NCI-H345 treated with DMSO at 0.1 percent for 48 hours (cell line): ENCODE measurements at regions not wholly inside any gene's neighbourhood (a gene's known extent, or its start where the extent isn't known, plus 50 kb on each side); places are given as distances from the start of the nearest gene placed in this dataset.
"Not testable (repeated sequence)": the region's sequence is repeated elsewhere in the genome, so short reads cannot be mapped to it uniquely, and the experiment has no call there.

Source experiments
- DNase-seq: peaks from one replicate; lab custom pipeline; 2025; ENCODE audit not compliant: unreplicated experiment; lab: John Stamatoyannopoulos, UW

DNA sequence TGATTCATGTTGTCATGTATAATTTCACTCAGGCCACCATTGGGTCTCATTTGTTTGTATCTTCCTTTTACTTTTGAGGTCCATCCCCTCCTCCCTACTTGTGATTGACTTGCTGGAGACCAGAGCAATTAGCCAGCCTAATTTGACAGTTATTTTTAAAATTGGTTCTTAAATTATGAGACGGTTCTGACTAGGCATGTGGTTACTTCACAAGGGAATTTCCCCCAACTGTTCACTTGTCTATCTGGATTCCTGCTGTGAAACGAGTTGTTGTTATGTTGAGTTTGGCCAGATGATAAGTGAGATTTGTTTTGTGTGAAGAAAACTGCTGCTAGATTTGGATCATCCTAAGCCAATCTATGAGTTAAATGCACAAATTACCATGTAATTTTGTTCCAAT, 359.1 kb downstream of the BARHL2 start:
- DNase-seq = no peak

DNA sequence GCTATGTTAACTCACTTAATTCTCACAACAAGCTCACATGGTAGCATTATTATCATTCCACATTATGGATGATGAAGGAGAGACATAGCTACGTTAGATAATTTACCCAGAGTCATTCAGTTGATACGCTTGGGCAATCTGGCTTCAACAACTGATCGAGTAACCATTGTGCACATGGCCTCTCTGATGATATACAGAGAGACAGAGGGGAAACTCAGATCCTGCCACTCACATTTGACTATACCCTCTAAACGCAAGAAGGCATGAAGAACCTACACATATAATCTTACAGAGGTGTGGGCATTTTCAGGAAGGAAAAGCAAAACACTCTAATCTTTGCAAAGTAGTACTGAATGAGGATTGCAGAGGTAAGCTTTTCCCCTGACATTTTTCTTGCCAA, 360.1 kb downstream of the BARHL2 start:
- DNase-seq = no peak

DNA sequence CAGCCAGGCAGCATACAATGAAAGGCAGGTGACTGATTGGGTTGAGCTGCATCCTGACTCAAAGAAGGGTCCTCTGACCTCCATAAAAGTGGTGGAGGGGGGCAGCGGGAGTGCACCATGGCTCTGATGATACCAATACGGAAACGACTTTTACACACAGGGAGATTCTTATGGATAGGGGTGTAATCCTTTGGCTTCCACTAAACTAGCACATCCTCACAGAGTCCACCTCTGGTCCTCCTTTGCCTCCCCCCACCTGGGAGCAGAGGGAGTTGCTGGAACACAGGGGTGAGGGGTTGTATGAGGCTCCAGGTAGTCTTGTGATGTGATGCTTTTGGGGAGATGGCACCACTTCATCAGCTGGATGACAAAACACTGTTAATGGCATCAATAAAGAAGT, 361.0 kb downstream of the BARHL2 start:
- DNase-seq = no peak

DNA sequence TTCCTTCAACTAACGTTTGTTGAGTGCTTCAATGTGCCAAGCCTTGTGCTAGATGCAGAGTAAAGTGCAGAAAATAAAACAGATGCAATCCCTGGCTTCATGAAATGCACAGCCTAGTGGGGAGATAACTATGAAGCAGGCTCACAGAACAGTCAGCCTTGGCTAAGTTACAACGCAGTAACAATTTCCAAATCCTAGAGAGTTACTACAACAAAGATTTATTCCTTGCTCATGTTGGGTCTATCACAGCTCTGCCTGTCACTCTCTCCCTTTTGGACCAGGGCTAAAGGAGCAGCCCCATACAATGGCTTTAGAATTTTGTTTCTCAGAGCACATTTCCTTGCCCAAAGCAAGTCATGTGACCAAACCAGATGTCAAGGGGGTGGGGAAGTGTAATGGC, 359.8 kb downstream of the ZNF326 start:
- DNase-seq = no peak

DNA sequence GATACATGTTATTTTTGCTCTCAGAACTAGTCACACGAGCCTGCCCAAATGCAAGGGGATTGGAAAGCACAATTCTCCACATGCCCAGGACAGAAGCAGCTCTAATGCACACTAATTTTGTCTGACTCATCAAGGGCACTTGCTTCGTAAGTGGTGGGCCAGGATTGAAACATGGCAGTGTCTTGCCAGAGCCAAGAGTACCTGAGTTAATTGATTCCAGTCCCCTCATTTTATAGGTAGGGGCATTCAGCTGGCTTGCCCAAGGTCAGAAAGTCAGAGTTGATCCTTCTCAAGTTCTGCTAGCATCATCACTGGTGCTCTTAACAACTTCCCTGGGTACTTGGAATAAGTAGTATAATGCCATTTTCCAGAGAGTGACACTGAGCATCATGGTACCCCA, 356.1 kb downstream of the ZNF326 start:
- no peak for DNase-seq

DNA sequence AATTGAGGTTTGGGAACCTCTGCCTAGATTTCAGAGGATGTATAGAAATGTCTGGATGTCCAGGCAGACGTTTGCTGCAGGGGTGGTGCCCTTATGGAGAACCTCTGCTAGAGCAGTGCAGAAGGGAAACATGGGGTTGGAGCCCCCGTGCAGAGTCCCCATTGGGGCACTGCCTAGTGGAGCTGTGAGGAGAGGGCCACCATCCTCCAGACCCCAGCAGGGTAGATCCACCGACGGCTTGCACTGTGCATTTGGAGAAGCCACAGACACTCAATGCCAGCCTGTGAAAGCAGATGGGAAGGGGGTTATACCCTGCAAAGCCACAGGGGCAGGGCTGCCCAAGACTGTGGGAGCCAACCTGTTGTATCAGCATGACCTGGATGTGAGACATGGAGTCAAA, 354.6 kb downstream of the ZNF326 start:
- no peak for DNase-seq

DNA sequence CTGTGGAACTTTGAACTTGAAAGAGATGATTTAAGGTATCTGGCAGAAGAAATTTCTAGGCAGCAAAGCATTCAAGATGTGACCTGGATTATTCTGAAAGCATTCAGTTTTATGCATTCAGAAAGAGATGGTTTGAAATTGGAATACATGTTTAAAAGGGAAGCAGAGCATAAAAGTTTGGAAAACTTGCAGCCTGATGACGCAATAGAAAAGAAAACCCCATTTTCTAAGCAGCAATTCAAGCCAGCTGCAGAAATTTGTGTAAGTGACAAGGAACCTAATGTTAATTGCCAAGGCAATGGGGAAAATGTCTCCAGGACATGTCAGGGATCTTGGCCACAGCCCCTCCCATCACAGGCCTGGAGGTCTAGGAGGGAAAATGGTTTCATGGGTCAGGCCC, 354.0 kb downstream of the ZNF326 start:
- no peak for DNase-seq

DNA sequence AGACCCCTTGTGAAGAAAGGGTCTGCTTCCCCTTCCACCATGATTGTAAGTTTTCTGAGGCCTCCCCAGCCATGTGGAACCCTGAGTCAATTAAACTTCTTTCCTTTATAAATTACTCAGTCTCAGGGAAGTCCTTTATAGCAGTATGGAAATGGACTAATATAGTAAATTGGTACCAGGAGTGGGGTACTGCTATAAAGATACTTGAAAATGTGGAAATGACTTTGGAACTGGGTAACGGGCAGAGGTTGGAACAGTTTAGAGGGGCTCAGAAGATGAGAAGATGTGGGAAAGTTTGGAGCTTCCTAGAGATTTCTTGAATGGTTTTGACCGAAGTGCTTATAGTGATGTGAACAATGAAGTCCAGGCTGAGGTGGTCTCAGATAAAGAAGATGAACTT, 353.5 kb downstream of the ZNF326 start:
- not testable (repeated sequence) for DNase-seq

DNA sequence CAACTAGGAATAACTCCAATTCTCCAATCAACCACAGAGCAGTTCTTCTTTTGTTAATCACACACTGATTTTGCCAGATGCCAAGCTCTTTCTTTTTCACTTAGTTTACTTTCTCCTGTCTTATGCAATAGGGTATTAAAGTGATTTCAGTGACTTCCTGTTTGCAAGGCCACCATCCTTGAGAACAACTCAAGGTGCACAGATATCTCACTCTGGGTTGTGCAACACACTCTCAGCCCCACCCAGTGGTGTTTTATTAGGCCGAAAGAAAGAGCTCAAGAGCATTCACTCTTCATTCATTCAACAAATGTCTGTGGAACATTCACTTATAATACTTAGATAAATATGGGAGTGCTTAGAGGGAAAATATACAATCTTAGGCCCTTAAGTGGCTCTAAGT, 352.5 kb downstream of the ZNF326 start:
- no peak for DNase-seq

DNA sequence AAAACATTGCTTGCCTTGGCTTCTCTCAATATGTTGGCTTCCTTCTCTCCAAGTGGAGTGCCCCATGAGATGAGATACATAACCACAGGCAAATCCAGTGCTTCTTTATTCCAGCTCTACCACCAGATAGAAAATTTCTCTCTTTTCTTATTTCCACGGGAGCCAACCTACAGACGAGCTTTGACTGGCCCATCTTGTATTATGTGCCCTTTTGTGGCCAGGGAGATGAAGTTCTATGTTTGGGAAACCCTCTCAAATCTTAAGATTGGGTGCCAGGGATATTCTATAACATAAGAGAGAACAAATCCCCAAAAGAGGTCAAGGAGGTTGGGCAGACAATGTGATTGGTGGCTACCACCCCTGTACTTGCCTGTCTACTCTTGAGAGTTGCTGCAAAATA, 351.8 kb downstream of the ZNF326 start:
- no peak for DNase-seq

DNA sequence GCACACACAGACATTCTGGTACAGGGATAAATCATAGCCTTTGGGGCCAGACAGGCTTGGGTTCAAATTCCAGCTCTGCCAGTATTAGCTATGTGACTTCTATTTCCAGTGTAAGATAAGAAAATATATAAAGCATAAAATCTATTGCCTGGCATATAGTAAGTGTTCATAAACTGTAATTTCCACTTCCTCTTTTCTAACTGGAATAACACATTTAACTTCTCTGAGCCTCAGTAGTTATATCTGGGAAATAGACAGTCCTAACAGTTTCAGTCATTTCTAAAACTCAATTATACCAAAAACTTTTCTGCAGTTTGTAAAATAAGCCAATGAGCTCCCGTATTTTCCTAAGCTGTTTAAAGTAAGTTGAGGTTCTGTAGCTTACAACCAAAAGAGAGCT, 351.4 kb downstream of the ZNF326 start:
- no peak for DNase-seq

DNA sequence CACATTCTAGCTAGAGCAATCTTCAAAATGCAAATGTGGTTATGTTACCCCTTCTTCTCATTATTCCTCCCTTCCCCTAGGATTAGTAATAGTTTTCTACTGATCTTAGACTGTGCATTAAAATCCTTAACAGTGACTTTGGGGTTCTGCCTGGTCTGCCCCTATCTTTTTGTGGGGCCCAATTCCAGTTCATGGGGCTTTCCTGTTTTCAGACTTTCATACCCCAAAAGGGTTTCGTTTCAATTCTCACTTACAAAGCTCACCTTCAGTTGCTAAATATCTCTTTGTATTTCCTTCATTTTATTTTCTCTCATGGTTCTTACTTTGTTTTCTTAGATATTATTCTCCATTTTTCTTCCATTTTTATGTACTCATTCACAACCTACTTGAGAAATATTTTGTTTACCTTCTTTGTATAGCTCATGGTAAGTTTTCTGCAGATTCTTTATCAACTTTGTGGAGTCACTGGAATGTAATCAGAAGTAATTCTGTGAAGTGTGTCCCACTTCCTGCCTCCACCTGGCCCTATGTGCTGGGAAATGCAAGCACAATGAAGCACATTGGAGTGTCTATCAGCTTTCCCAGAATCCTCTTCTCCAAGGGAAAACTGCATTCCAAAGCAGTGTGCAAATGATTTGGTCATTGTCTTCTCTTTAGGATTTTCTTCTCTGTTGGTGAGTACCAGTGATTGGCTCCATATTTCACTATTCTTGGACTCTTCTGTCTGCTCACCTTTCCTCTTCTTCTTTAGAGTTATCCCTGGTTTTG, 350.2 kb downstream of the ZNF326 start:
- no peak for DNase-seq

DNA sequence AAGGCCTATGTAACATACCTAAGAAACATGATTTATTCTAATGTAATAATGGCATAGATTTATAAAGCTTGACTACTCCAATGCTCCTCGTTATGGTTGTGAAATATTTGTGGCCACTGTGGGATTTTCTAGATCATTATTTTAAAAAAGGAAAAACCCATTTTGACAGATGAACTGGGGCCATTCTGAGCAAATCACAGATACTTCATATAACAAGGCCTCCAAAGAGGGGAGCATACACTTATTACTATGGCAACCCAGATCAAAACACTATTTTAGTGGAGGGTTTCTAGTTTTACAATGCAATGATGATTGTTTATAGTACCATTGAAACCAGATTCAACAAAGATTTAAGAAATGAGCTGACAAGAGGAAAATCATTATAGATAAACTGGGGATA, 346.6 kb downstream of the ZNF326 start:
- DNase-seq = no peak

DNA sequence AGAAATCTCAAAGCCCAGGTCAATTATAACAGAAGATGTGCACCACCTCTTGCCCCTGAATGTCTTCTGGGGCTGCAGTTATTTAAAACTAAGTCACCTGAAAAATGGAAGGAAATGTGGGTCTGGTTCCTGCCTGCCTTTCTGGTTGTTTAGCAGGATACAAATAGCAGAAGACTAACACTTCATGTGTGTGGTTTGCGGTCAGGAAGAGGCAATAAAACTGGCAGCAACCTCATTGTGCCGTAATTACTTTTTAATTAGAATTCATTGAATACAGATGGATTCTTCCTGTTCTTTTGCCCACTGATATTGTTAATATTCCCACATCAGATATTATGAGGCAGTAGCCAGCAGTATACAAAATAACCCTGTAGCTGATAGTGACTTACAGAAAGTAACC, 345.7 kb downstream of the ZNF326 start:
- no peak for DNase-seq

DNA sequence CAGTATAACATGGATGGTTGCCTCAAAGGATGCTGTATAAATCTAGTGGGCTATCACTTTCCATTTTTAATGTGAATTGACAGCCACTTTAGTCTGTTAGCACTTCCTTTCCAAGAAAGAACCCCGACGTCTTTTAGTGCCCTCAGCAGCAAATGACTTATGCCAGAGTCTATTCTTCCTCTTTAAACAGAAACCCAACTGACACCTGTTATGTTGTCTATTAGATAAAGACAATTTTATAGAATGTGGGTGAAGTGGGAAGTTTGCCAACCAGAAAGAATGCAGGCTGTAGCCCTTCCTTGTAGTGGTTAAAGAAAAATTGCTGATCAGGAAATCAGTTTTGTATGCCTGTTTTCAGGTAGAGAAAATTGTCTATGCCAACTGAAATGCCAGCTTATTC, 344.9 kb downstream of the ZNF326 start:
- no peak for DNase-seq

DNA sequence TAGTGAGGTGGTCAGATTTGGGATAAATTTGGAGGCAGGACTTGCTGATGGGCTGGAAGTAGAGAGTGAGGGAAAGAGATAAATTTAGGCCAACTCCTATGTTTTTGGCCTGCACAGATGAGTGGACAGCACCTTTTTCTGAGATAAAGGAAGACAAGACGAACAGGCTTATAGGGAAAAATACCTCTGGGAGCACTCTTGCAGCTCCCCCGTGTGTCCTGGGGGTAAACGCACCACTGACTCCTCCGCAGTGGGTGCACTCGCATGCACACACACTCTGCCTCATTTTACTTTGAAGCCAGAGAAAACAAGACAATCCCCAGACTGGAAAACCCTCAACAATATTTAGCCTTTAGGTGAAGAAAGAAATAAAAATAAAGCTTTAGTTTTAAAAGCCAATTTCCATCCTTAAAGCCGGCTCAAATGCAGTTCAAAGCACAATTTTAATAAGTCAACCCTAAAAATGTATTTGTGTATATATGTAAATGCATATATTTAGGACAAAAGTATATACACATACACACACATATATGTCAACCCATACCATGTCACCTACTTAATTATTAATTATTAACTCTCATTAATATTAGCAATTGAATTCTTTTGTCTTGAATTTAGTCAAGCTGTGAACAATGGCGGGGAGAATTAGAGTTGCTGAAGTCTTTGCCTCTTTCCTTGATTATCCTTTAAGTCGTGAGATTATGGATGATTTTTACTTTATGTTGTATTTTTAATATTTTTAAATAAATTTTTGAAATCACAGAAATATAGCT, 341.8 kb downstream of the ZNF326 start:
- DNase-seq = no peak

DNA sequence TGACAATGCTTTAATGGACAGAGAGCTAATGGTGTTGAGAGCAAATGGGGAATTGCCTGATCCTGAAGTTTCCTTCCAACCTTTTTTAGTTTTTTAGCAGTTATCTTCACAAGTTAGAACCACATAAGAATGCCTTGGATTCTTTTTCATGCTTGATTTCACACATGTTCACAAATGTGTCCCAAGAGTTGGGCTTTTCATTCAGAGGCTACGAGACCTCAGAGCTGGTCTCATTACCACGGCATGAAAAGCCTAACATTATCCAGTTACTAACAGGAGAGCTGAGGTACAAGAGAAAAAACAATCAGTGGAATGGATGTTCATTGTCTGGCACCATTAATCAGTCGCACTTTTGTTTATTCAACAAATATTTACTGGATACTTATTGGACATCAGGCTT, 340.6 kb downstream of the ZNF326 start:
- DNase-seq = no peak

DNA sequence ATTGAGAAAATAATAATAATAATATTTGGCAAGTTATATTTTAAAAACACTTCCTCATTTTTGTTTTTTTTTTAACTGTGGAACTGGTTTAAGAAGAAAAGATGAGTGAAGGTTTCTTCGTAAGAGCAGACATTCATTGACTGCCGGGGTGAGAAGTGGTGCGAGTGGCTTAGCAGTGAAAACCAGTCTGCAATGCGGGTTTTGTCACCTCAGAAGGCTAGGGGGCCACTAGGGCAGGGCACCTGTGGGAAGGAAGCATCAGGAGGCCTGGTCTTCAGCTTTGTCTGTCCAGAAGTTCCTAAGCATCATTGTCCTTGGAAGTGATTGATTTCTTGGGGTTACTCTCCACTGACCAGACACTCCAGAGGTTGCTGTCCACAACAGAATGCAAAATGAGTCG, 339.2 kb downstream of the ZNF326 start:
- no peak for DNase-seq

DNA sequence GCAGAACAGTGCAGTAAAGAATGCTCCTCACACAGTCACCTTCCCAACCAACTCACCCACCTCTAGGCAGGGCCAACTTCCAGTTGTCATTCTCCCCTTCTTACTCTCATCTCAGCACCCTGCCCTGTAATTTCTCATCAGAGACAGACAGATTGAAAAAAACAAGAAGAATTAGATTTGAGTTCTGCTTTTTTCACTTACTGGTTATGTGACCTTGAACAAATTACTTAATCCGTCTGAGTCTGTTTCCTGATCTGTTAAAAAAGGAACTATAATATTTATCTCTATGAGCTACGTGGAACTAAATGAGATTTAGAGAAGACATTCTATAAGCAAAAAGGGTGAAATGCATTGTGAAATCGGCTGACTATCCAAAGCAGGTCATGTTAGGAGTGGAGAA, 330.3 kb downstream of the ZNF326 start:
- DNase-seq = no peak

DNA sequence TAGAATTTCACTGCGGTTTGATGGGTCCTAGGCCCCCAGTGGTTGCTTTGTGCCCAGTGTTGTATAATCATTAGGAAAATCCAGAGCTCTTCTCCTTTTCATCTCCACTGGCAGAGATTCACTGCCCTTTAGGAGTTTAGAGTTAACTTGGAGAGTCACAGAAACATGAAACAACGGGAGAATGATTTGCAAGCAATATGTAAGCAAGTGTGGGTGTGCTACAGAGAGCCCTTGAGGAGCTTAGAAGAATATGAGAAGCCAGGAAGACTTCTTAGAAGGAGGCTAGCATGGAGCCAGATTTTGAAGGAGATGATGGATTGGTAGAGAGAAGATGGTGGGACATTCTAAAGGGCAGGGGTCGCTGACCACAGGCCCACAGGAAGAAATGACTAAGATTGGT, 327.3 kb downstream of the ZNF326 start:
- DNase-seq = no peak

DNA sequence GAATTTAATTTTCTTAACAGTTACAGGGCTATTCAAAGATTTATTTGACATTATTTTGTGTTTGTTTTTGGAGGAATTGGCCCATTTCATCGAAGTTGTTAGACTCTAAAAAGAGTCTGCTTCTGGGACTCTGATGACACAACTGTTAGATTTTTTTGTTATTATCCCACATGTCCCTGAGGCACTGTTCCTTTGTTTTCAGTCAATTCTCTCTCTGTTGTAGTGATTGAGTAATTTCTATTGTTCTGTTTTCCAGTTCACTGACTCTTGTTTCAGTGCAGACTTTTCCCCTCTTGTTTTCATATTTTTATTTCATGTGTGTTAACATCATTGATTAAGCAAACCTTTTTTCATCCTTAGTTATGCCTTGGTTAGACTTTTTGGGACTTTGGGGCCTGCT, 325.0 kb downstream of the ZNF326 start:
- no peak for DNase-seq

DNA sequence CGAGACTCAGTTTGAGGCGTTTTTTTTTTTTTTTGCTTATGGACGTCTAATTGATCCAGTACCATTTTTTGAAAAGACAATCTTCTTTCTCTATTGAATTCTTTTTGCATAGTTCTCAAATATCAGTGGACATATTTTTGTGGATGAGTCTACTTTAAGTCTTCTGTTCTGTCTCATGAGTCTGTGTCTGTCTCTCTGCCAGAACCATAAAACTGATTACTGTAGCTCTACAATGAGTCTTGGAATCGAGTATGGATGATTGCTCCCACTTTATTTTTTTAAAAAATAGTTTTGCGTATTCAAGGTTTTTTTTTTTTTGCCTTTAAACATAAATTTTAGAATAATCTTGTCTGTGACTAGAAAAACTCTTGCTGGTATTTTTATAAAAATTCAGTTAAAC, 323.5 kb downstream of the ZNF326 start:
- no peak for DNase-seq

DNA sequence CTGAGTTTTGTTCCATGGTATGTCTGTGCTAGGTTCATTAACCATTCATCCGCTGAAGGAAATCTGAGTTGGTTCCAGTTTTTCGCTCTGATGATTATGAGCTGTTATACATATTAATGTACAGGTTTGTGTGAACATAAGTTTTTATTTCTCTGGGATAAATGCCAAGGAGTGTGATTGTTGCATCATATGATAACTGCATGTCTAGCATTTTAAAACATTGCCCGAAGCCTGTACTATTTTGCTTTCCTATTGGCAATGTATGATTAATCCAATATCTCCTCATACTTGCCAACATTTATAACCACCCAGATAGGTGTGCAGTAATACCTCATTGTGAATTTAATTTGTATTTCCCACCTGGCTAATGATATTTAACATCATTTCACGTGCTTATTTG, 322.7 kb downstream of the ZNF326 start:
- no peak for DNase-seq
